ENCODE measurements at regions not wholly inside any gene's neighbourhood (a gene's known extent, or its start where the extent isn't known, plus 50 kb on each side); places are given as distances from the start of the nearest gene placed in this dataset.
"Not testable (repeated sequence)": the region's sequence is repeated elsewhere in the genome, so short reads cannot be mapped to it uniquely, and the experiment has no call there.

DNA sequence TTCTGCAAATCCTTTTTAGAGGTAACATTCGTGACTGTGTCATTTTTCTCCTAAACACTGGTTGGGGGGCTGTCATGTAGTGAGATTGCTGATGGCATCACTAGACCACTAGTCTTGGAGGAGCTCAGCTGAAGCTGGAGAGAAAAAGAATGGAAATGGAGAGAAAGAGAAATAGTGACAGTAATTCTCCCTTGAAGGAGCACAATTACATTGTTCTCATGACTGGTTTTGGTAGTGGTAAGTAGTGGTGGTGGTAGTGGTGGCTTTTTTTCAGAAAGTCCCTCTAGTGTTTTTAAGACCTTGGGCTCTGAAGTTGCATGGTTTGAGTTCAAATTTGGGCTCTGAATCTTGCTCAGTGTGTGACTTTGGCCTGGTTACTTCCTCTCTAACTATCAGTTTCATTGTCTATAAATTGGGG, 99.8 kb downstream of the LARP7 start:
- CTCF ChIA-PET: no interaction called here
- Mint-ChIP-seq H3K4me3 (ENCODE audit: low read depth, unreplicated experiment) (no peak overlapping the region), H3K27ac (ENCODE audit: unreplicated experiment) (no peak overlapping the region), H3K27me3 (ENCODE audit: unreplicated experiment) (no peaks in the 10 kb centered on the region), H3K4me1 (ENCODE audit: low read depth, unreplicated experiment) (no peaks in the 10 kb centered on the region), H3K9me3 (ENCODE audit: low read depth, unreplicated experiment) (no peaks in the 10 kb centered on the region), H3K36me3 (ENCODE audit: insufficient read depth, unreplicated experiment) (no peaks in the 10 kb centered on the region)
- BruUV-seq (replicated peaks): no TSS peak
- no peak for DNase-seq
- no peak for TF ChIP-seq CTCF (IDR thresholded peaks at IDR 0.05; ENCODE audit: unreplicated experiment)
- intact Hi-C loops (cut with micrococcal nuclease; ENCODE audit: unreplicated experiment): no loop called here

- intact Hi-C loops (cut with micrococcal nuclease; ENCODE audit: unreplicated experiment): no loop called here
- Mint-ChIP-seq H3K4me3 (ENCODE audit: low read depth, unreplicated experiment) (no peak overlapping the region), H3K9me3 (ENCODE audit: low read depth, unreplicated experiment) (no peaks in the 10 kb centered on the region), H3K27ac (ENCODE audit: unreplicated experiment) (no peak overlapping the region), H3K27me3 (ENCODE audit: unreplicated experiment) (no peaks in the 10 kb centered on the region), H3K36me3 (ENCODE audit: insufficient read depth, unreplicated experiment) (no peaks in the 10 kb centered on the region), H3K4me1 (ENCODE audit: low read depth, unreplicated experiment) (no peaks in the 10 kb centered on the region)
- CTCF ChIA-PET: interaction anchor here (0.6 kb wide), 1 partner anchor 18 kb away, joined by 3 read pairs; no protein-coding TSS in a partner anchor
- no peak for TF ChIP-seq CTCF (IDR thresholded peaks at IDR 0.05; ENCODE audit: unreplicated experiment)
- no TSS peak for BruUV-seq (replicated peaks)
- DNase-seq: no peak
These were observed 102.5 kb downstream of the LARP7 start for GRCh38 chr4:112739442-112739841.

DNA sequence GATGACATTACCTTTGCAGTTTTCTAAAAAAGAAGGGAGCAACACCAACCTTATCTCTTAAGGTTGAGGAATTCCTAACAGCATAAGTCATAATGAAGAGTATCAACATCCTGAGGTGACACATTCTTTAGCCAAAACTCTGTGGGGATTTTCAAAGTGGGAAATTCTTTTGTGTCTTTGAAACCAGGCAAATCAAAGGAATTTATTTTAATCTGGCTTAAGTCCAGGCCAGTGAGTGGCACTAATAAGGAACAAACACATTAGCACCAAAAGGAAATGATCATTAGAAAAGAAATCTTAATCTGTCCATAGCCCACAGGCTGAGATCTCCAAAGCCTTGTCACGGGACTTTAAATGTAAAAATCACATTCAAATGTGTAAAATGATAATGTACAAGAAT, 110.1 kb downstream of the LARP7 start:
- CTCF ChIA-PET: interaction anchor here (0.6 to 0.9 kb wide), 2 partner anchors 191 to 574 kb away, joined by 3 to 5 read pairs; no protein-coding TSS in a partner anchor
- H3K36me3 Mint-ChIP-seq (ENCODE audit: insufficient read depth, unreplicated experiment): no peaks in the 10 kb centered on the region
- DNase-seq: no peak
- TF ChIP-seq CTCF (IDR thresholded peaks at IDR 0.05; ENCODE audit: unreplicated experiment): no peak
- H3K4me3 Mint-ChIP-seq (ENCODE audit: low read depth, unreplicated experiment): no peak overlapping the region
- peaks cover 9% of the 10 kb centered on the region for H3K4me1 Mint-ChIP-seq (ENCODE audit: low read depth, unreplicated experiment)
- no peaks in the 10 kb centered on the region for H3K9me3 Mint-ChIP-seq (ENCODE audit: low read depth, unreplicated experiment)
- no peak overlapping the region for H3K27ac Mint-ChIP-seq (ENCODE audit: unreplicated experiment)
- BruUV-seq (replicated peaks): no TSS peak
- H3K27me3 Mint-ChIP-seq (ENCODE audit: unreplicated experiment): no peaks in the 10 kb centered on the region
- intact Hi-C loops (cut with micrococcal nuclease; ENCODE audit: unreplicated experiment): no loop called here

DNA sequence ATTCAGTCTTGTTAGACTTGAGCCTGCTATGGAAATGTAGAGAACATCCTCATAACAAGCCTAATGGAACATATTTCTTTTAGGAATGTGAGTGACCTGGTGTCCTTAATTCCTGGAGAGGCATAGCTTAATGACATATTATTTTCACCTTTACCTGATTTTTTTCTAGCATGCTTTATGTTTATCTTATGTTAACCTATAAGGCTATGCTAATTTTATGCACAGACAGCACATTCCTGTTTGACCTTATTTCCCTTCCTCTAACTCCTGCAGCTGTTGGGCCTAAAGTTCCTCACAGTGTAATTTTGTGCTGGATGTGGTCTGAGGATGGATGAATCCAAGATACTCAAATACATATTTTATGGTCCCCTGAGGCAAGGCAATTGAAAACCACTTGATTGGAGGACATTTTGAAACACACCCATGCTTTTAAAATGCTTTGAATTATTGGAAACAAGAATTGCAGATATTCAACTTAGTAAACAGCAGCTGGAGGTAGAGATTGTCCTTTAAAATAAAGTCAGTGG, 111.5 kb downstream of the LARP7 start:
- DNase-seq: no peak
- no TSS peak for BruUV-seq (replicated peaks)
- H3K36me3 Mint-ChIP-seq (ENCODE audit: insufficient read depth, unreplicated experiment): no peaks in the 10 kb centered on the region
- no peaks in the 10 kb centered on the region for H3K9me3 Mint-ChIP-seq (ENCODE audit: low read depth, unreplicated experiment)
- H3K4me3 Mint-ChIP-seq (ENCODE audit: low read depth, unreplicated experiment): no peak overlapping the region
- CTCF ChIA-PET: no interaction called here
- intact Hi-C loops (cut with micrococcal nuclease; ENCODE audit: unreplicated experiment): no loop called here
- no peak for TF ChIP-seq CTCF (IDR thresholded peaks at IDR 0.05; ENCODE audit: unreplicated experiment)
- H3K27me3 Mint-ChIP-seq (ENCODE audit: unreplicated experiment): no peaks in the 10 kb centered on the region
- H3K27ac Mint-ChIP-seq (ENCODE audit: unreplicated experiment): no peak overlapping the region
- peaks cover 9% of the 10 kb centered on the region for H3K4me1 Mint-ChIP-seq (ENCODE audit: low read depth, unreplicated experiment)

DNA sequence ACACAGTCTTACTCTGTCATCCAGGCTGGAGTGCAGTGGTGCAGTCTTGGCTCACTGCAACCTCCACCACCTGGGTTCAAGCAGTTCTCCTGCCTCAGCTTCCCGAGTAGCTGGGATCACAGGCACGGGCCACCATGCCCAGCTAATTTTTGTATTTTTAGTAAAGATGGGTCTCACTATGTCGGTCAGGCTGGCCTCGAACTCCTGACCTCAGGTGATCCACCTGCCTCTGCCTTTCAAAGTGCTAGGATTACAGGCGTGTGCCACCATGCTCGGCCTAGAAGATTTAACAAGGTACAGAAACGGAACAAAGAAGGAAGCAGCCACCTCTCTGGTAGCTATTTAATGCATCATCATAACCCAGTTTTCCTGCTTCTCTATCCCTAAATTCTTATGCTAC, 113.8 kb downstream of the LARP7 start:
- DNase-seq; H3K9me3 Mint-ChIP-seq (ENCODE audit: low read depth, unreplicated experiment); H3K27me3 Mint-ChIP-seq (ENCODE audit: unreplicated experiment); H3K27ac Mint-ChIP-seq (ENCODE audit: unreplicated experiment); BruUV-seq (replicated peaks); H3K4me3 Mint-ChIP-seq (ENCODE audit: low read depth, unreplicated experiment); CTCF ChIA-PET; H3K36me3 Mint-ChIP-seq (ENCODE audit: insufficient read depth, unreplicated experiment); intact Hi-C loops (cut with micrococcal nuclease; ENCODE audit: unreplicated experiment): not testable (repeated sequence)
- peaks cover 15% of the 10 kb centered on the region for H3K4me1 Mint-ChIP-seq (ENCODE audit: low read depth, unreplicated experiment)
